HG03469 (cell line): ENCODE measurements at regions not wholly inside any gene's neighbourhood (a gene's known extent, or its start where the extent isn't known, plus 50 kb on each side); places are given as distances from the start of the nearest gene placed in this dataset.

ENCODE experiments used
- ATAC-seq: cut with Tn5 transposase; IDR thresholded peaks from one replicate; pipeline ENCODE4 v1.9.1; 2021; ENCODE audit warnings: mild to moderate bottlenecking, moderate library complexity, moderate number of reproducible peaks; ENCODE audit not compliant: unreplicated experiment

GRCh38 chr20:58069796-58070663 is 158.4 kb downstream of the ANKRD60 start:
- no peak for ATAC-seq

- no peak for ATAC-seq
Observed at GRCh38 chr20:58069207-58069606, 159.2 kb downstream of the ANKRD60 start.

GRCh38 chr20:58065508-58066361 is 162.7 kb downstream of the ANKRD60 start:
- ATAC-seq = no peak

GRCh38 chr20:58064411-58065010 is 163.9 kb downstream of the ANKRD60 start:
- no peak for ATAC-seq

GRCh38 chr20:58059260-58059544 is 169.3 kb downstream of the ANKRD60 start:
- ATAC-seq = no peak

GRCh38 chr20:58058421-58059259 is 169.8 kb downstream of the ANKRD60 start:
- ATAC-seq = no peak

- no peak for ATAC-seq
Observed at GRCh38 chr20:58056921-58057686, 171.3 kb downstream of the ANKRD60 start.

GRCh38 chr20:58056021-58056591 is 172.3 kb downstream of the ANKRD60 start:
- no peak for ATAC-seq

- ATAC-seq = no peak
Observed at GRCh38 chr20:58054780-58055373, 173.6 kb downstream of the ANKRD60 start.

GRCh38 chr20:58054082-58054779 is 174.2 kb downstream of the ANKRD60 start:
- ATAC-seq = no peak

GRCh38 chr20:58053391-58054055 is 174.9 kb downstream of the ANKRD60 start:
- no peak for ATAC-seq

- no peak for ATAC-seq
Observed at GRCh38 chr20:58051367-58051766, 177.1 kb downstream of the ANKRD60 start.

- ATAC-seq = no peak
Observed at GRCh38 chr20:58048096-58048702, 180.3 kb downstream of the ANKRD60 start.

- no peak for ATAC-seq
Observed at GRCh38 chr20:58046311-58046710, 182.1 kb downstream of the ANKRD60 start.

- no peak for ATAC-seq
Observed at GRCh38 chr20:58045579-58045978, 182.9 kb downstream of the ANKRD60 start.

GRCh38 chr20:58044931-58045555 is 183.4 kb downstream of the ANKRD60 start:
- no peak for ATAC-seq

- ATAC-seq = no peak
Observed at GRCh38 chr20:58044286-58044685, 184.2 kb downstream of the ANKRD60 start.
